ENCODE measurements at regions not wholly inside any gene's neighbourhood (a gene's known extent, or its start where the extent isn't known, plus 50 kb on each side); places are given as distances from the start of the nearest gene placed in this dataset.

DNA sequence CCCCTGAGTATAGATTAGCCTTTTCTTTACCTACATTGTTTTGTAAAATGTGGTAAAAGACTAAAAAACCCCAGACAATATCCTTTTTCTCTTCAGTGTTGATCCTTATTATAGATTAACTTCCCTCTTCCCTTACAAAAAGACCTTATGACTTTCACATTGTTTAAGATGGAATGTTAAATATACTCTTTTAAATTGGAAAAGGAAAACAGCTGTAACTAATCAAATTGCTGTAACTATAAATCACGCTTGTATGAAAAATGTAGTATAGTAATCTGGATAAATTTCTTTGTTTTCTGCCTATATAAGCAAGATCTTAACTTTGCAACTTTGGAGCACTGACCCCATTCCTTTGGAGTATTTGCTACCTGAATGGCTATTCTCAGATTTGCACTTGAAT lies 383.1 kb downstream of the FAM170A start (continued):
- TF ChIP-seq YY2 (tag by site-specific recombination; IDR thresholded peaks at IDR 0.05) (no peak), ZNF10 (tag by site-specific recombination; IDR thresholded peaks at IDR 0.05) (no peak), ZFP3 (tag by site-specific recombination; IDR thresholded peaks at IDR 0.05; ENCODE audit: low read depth) (no peak), SP3 (tag by site-specific recombination; IDR thresholded peaks at IDR 0.05) (no peak), ZNF621 (tag by site-specific recombination; IDR thresholded peaks at IDR 0.05) (no peak), ZBTB48 (tag by site-specific recombination; IDR thresholded peaks at IDR 0.05) (no peak)

DNA sequence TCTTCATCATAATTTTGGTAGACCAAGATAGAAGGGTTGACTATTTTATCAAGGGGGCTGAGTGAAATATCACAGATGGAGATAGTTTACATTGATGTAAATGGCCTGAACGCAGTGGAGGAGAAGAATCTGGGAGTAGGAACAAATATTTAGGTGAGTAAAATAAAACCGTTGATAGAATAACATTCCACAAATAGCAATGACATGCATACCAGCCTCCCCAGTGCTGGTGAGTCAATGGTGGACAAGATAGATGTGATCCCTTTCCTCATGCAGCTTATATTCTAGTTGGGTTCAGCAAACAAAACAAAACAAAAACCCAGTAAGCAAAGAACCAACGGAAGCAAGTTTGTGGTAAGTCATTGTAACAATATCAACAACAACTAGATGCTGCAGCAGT lies 385.2 kb downstream of the FAM170A start:
- Histone ChIP-seq H3K4me3 (ENCODE audit: low read depth, low read length) (no peak overlapping the region), H3K9me3 (ENCODE audit: control insufficient read depth, insufficient read depth, low read depth, low read length) (no peaks in the 10 kb centered on the region), H3K27ac (ENCODE audit: extremely low read depth, low read depth, low read length) (no peak overlapping the region), H3K36me3 (ENCODE audit: control insufficient read depth in 2 of 2, insufficient read depth in 1 of 2, low read length in 2 of 2) (no peaks in the 10 kb centered on the region), H3K4me1 (ENCODE audit: control insufficient read depth, insufficient read depth, low read length) (peaks cover 6% of the 10 kb centered on the region)
- no peak for TF ChIP-seq ZNF280D (tag by site-specific recombination; IDR thresholded peaks at IDR 0.05)
- no peak for TF ChIP-seq ZNF776 (tag by site-specific recombination; IDR thresholded peaks at IDR 0.05; ENCODE audit: borderline replicate concordance)
- TF ChIP-seq ZNF530 (tag by site-specific recombination; IDR thresholded peaks at IDR 0.05; ENCODE audit: low read depth), result no peak
- TF ChIP-seq ZNF341 (tag by site-specific recombination; IDR thresholded peaks at IDR 0.05; ENCODE audit: low read depth), result no peak
- ChIA-PET CTCF (no interaction called here), POLR2A (no interaction called here)

DNA sequence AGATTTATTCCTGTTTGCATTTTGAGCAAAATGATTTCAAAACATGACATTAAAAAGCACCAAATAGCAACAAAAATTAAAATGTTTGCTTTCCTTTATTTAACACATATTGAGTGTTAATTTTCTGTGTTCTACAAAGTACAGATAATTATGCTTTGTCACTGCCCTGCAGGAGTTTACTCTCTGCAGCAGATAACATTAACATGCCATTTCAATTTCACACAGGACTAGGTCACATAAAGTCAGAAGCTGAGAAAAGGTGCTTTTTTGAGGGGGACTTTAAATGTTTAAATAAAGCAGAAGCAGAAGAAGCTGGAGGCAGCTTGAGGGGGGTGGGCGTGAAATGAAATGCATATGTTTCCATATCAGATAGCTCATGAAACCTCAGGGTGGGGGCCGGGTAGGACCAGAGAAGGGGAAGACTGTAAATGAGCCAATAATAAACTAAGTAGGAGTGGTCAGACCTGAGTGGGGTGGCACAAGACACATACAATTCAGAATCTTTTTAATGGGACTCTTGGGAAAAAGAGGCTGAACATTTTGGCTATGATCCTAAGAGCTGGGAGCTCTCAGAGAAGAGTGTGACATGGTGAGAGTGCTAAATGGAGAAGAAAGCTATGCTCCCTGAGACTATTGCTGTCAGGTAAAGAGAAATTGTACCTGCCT lies 387.5 kb downstream of the FAM170A start:
- peaks cover 6% of the 10 kb centered on the region for H3K4me1 ChIP-seq (ENCODE audit: control insufficient read depth, insufficient read depth, low read length)
- H3K9me3 ChIP-seq (ENCODE audit: control insufficient read depth, insufficient read depth, low read depth, low read length), result no peaks in the 10 kb centered on the region
- H3K27ac ChIP-seq (ENCODE audit: extremely low read depth, low read depth, low read length), result no peak overlapping the region
- no peak overlapping the region for H3K4me3 ChIP-seq (ENCODE audit: low read depth, low read length)
- CTCF ChIA-PET, result interaction anchor here (0.5 kb wide), 1 partner anchor 14 kb away, joined by 3 read pairs; no protein-coding TSS in a partner anchor
- POLR2A ChIA-PET, result no interaction called here
- H3K36me3 ChIP-seq (ENCODE audit: control insufficient read depth in 2 of 2, insufficient read depth in 1 of 2, low read length in 2 of 2), result no peaks in the 10 kb centered on the region
- TF ChIP-seq INSM2 (tag by site-specific recombination; IDR thresholded peaks at IDR 0.05) (no peak), ZNF16 (tag by site-specific recombination; IDR thresholded peaks at IDR 0.05; ENCODE audit: low read depth) (no peak), ZBTB20 (tag by site-specific recombination; IDR thresholded peaks at IDR 0.05) (no peak), FEZF1 (tag by site-specific recombination; IDR thresholded peaks at IDR 0.05) (no peak), ZNF266 (tag by site-specific recombination; IDR thresholded peaks at IDR 0.05; ENCODE audit: low read depth) (no peak), REST (tag by site-specific recombination; IDR thresholded peaks at IDR 0.05) (no peak), TRIM28 (IDR thresholded peaks at IDR 0.05; ENCODE audit: borderline replicate concordance, low read length) (no peak), PRDM1 (tag by site-specific recombination; IDR thresholded peaks at IDR 0.05) (no peak), ZNF837 (tag by site-specific recombination; IDR thresholded peaks at IDR 0.05) (no peak), ZNF830 (tag by site-specific recombination; IDR thresholded peaks at IDR 0.05; ENCODE audit: low read depth) (no peak)
- TF ChIP-seq, protein P1, sequence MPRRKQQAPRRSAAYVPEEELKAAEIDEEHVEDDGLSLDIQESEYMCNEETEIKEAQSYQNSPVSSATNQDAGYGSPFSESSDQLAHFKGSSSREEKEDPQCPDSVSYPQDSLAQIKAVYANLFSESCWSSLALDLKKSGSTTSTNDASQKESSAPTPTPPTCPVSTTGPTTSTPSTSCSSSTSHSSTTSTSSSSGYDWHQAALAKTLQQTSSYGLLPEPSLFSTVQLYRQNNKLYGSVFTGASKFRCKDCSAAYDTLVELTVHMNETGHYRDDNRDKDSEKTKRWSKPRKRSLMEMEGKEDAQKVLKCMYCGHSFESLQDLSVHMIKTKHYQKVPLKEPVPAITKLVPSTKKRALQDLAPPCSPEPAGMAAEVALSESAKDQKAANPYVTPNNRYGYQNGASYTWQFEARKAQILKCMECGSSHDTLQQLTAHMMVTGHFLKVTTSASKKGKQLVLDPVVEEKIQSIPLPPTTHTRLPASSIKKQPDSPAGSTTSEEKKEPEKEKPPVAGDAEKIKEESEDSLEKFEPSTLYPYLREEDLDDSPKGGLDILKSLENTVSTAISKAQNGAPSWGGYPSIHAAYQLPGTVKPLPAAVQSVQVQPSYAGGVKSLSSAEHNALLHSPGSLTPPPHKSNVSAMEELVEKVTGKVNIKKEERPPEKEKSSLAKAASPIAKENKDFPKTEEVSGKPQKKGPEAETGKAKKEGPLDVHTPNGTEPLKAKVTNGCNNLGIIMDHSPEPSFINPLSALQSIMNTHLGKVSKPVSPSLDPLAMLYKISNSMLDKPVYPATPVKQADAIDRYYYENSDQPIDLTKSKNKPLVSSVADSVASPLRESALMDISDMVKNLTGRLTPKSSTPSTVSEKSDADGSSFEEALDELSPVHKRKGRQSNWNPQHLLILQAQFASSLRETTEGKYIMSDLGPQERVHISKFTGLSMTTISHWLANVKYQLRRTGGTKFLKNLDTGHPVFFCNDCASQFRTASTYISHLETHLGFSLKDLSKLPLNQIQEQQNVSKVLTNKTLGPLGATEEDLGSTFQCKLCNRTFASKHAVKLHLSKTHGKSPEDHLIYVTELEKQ (tag by site-specific recombination; IDR thresholded peaks at IDR 0.05; ENCODE audit: borderline replicate concordance), result no peak

Measured in HEK293 (cell line).